ENCODE measurements at regions not wholly inside any gene's neighbourhood (a gene's known extent, or its start where the extent isn't known, plus 50 kb on each side); places are given as distances from the start of the nearest gene placed in this dataset.

- TF ChIP-seq, protein P1, sequence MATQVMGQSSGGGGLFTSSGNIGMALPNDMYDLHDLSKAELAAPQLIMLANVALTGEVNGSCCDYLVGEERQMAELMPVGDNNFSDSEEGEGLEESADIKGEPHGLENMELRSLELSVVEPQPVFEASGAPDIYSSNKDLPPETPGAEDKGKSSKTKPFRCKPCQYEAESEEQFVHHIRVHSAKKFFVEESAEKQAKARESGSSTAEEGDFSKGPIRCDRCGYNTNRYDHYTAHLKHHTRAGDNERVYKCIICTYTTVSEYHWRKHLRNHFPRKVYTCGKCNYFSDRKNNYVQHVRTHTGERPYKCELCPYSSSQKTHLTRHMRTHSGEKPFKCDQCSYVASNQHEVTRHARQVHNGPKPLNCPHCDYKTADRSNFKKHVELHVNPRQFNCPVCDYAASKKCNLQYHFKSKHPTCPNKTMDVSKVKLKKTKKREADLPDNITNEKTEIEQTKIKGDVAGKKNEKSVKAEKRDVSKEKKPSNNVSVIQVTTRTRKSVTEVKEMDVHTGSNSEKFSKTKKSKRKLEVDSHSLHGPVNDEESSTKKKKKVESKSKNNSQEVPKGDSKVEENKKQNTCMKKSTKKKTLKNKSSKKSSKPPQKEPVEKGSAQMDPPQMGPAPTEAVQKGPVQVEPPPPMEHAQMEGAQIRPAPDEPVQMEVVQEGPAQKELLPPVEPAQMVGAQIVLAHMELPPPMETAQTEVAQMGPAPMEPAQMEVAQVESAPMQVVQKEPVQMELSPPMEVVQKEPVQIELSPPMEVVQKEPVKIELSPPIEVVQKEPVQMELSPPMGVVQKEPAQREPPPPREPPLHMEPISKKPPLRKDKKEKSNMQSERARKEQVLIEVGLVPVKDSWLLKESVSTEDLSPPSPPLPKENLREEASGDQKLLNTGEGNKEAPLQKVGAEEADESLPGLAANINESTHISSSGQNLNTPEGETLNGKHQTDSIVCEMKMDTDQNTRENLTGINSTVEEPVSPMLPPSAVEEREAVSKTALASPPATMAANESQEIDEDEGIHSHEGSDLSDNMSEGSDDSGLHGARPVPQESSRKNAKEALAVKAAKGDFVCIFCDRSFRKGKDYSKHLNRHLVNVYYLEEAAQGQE (IDR thresholded peaks at IDR 0.05) = no peak
- TF ChIP-seq TAF1 (conservative IDR thresholded peaks at IDR 0.05) (no peak), ATF3 (IDR thresholded peaks at IDR 0.05) (no peak)
- TF ChIP-seq, protein P2, sequence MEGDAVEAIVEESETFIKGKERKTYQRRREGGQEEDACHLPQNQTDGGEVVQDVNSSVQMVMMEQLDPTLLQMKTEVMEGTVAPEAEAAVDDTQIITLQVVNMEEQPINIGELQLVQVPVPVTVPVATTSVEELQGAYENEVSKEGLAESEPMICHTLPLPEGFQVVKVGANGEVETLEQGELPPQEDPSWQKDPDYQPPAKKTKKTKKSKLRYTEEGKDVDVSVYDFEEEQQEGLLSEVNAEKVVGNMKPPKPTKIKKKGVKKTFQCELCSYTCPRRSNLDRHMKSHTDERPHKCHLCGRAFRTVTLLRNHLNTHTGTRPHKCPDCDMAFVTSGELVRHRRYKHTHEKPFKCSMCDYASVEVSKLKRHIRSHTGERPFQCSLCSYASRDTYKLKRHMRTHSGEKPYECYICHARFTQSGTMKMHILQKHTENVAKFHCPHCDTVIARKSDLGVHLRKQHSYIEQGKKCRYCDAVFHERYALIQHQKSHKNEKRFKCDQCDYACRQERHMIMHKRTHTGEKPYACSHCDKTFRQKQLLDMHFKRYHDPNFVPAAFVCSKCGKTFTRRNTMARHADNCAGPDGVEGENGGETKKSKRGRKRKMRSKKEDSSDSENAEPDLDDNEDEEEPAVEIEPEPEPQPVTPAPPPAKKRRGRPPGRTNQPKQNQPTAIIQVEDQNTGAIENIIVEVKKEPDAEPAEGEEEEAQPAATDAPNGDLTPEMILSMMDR (IDR thresholded peaks at IDR 0.05; ENCODE audit: low read depth, low read length, missing input control) = no peak
Observed at GRCh38 chr7:153930696-153931095, 121.5 kb upstream of the DPP6 start (continued).

DNA sequence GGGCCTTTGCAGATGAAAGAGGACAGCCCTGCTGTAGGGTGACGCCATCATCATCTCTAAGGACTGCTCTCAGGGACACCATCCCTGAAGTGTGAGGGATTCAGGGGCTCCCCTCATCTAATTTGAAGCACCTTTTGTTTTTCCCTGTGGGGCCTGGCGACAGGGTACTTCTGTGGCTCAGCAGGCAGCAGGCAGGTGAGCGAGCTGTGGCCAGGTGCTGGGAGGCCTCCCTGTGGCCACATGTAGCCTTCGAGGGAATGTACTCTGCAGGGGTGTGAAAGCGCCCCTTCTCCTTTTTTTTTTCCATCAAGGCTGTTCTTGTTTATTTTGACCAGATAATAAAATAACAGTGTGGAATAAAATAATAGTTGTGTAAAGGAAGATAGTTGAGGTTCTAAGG is 118.2 kb upstream of the DPP6 start:
- 59% methylated on average over 5 of the region's 5 CpGs for WGBS
- Histone ChIP-seq H3K9ac (ENCODE audit: low read depth in 1 of 2, low read length in 2 of 2) (no peak overlapping the region), H3K36me3 (ENCODE audit: control insufficient read depth in 4 of 4, insufficient read depth in 3 of 4, low read depth in 1 of 4, low read length in 3 of 4) (no peaks in the 10 kb centered on the region), H3K27ac (ENCODE audit: low read depth in 1 of 2, low read length in 2 of 2) (no peak overlapping the region), H3K27me3 (ENCODE audit: control insufficient read depth in 4 of 4, insufficient read depth in 4 of 4, low read length in 3 of 4) (peaks cover 0 to 4% (median 0%) of the 10 kb centered on the region in 4 donors), H3K4me3 (ENCODE audit: low read depth in 1 of 3, low read length in 3 of 3) (no peak overlapping the region), H3K4me1 (ENCODE audit: control insufficient read depth in 4 of 4, insufficient read depth in 4 of 4, low read length in 3 of 4) (no peaks in the 10 kb centered on the region), H3K9me3 (ENCODE audit: control insufficient read depth in 4 of 4, low read length in 3 of 4) (no peaks in the 10 kb centered on the region)
- TF ChIP-seq FOXA1 (IDR thresholded peaks at IDR 0.05) = no peak
- TF ChIP-seq SP1 (IDR thresholded peaks at IDR 0.05) = no peak
- TF ChIP-seq EGR1 (IDR thresholded peaks at IDR 0.05; ENCODE audit: low read depth in 2 of 2) = no peak
- no peak for TF ChIP-seq JUND (IDR thresholded peaks at IDR 0.05)
- TF ChIP-seq FOXA2 (IDR thresholded peaks at IDR 0.05) = no peak
- TF ChIP-seq YY1 (IDR thresholded peaks at IDR 0.05) = no peak
- no peak for TF ChIP-seq HNF4G (IDR thresholded peaks at IDR 0.05)
- no peak for TF ChIP-seq ZBTB33 (IDR thresholded peaks at IDR 0.05)
- TF ChIP-seq, protein P2 (IDR thresholded peaks at IDR 0.05; ENCODE audit: low read depth, low read length, missing input control) = no peak
- TF ChIP-seq HNF4A (conservative IDR thresholded peaks at IDR 0.05) = no peak
- TF ChIP-seq, protein P3, sequence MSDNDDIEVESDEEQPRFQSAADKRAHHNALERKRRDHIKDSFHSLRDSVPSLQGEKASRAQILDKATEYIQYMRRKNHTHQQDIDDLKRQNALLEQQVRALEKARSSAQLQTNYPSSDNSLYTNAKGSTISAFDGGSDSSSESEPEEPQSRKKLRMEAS (IDR thresholded peaks at IDR 0.05) = no peak
- no peak for TF ChIP-seq GABPA (IDR thresholded peaks at IDR 0.05 in 1 of 2, conservative IDR thresholded peaks at IDR 0.05 in 1 of 2)
- TF ChIP-seq, protein P1 (IDR thresholded peaks at IDR 0.05) = no peak
- DNase-seq (ENCODE audit: low spot score) = no peak

Measured in liver (tissue), 8 donors.